Skeletal muscle satellite cell (primary cell): ENCODE measurements at regions not wholly inside any gene's neighbourhood (a gene's known extent, or its start where the extent isn't known, plus 50 kb on each side); places are given as distances from the start of the nearest gene placed in this dataset.

Experiments used
- H3K27me3 ChIP-seq: 2 replicates; pipeline ENCODE4 v1.7.0; 2013; ENCODE audit warnings: low read length; ENCODE audit not compliant: control insufficient read depth, insufficient read depth
- H3K36me3 ChIP-seq: 2 replicates; pipeline ENCODE4 v1.7.0; 2013; ENCODE audit warnings: mild to moderate bottlenecking, control low read depth, low read length; ENCODE audit not compliant: insufficient read depth
- H3K4me1 ChIP-seq: 2 replicates; pipeline ENCODE4 v1.7.0; 2013; ENCODE audit warnings: low read length; ENCODE audit not compliant: control insufficient read depth, insufficient read depth
- H3K4me2 ChIP-seq: 2 replicates; pipeline ENCODE4 v1.7.0; 2013; ENCODE audit warnings: mild to moderate bottlenecking, low read length
- H3K4me3 ChIP-seq: 2 replicates; pipeline ENCODE4 v1.7.0; 2013; ENCODE audit warnings: low read length
- H3K9ac ChIP-seq: 2 replicates; pipeline ENCODE4 v1.7.0; 2013; ENCODE audit warnings: mild to moderate bottlenecking, low read depth, low read length, moderate library complexity
- H3K9me3 ChIP-seq: replicated peaks from 2 replicates; pipeline ENCODE4 v1.7.0; 2013; ENCODE audit warnings: mild to moderate bottlenecking, control low read depth, low read length

GRCh38 chr7:41027428-41028115 lies 675.3 kb downstream of the INHBA start:
- H3K4me3 ChIP-seq = no peak overlapping the region
- H3K27me3 ChIP-seq = no peaks in the 10 kb centered on the region
- no peaks in the 10 kb centered on the region for H3K9me3 ChIP-seq
- H3K4me2 ChIP-seq = no peak overlapping the region
- H3K9ac ChIP-seq = peak overlapping the region; percentile 76
- no peaks in the 10 kb centered on the region for H3K36me3 ChIP-seq
- peaks cover 38% of the 10 kb centered on the region for H3K4me1 ChIP-seq

- H3K4me2 ChIP-seq = no peak overlapping the region
- peaks cover 20% of the 10 kb centered on the region for H3K4me1 ChIP-seq
- H3K9me3 ChIP-seq = no peaks in the 10 kb centered on the region
- H3K27me3 ChIP-seq = no peaks in the 10 kb centered on the region
- no peaks in the 10 kb centered on the region for H3K36me3 ChIP-seq
- no peak overlapping the region for H3K4me3 ChIP-seq
- no peak overlapping the region for H3K9ac ChIP-seq
Measured at GRCh38 chr7:41024126-41024525, 678.8 kb downstream of the INHBA start.

- Histone ChIP-seq H3K4me1 (no peaks in the 10 kb centered on the region), H3K27me3 (no peaks in the 10 kb centered on the region), H3K9ac (no peak overlapping the region), H3K9me3 (no peaks in the 10 kb centered on the region), H3K4me2 (no peak overlapping the region), H3K36me3 (no peaks in the 10 kb centered on the region), H3K4me3 (no peak overlapping the region)
Measured at GRCh38 chr7:41020056-41020455, 682.8 kb downstream of the INHBA start.

- no peak overlapping the region for H3K4me3 ChIP-seq
- H3K36me3 ChIP-seq = no peaks in the 10 kb centered on the region
- no peak overlapping the region for H3K9ac ChIP-seq
- peaks cover 20% of the 10 kb centered on the region for H3K4me1 ChIP-seq
- H3K27me3 ChIP-seq = no peaks in the 10 kb centered on the region
- H3K9me3 ChIP-seq = no peaks in the 10 kb centered on the region
- H3K4me2 ChIP-seq = no peak overlapping the region
Measured at GRCh38 chr7:41013117-41013516, 689.8 kb downstream of the INHBA start.

- Histone ChIP-seq H3K9me3 (no peaks in the 10 kb centered on the region), H3K4me2 (no peak overlapping the region), H3K4me3 (no peak overlapping the region), H3K36me3 (no peaks in the 10 kb centered on the region), H3K4me1 (peaks cover 25% of the 10 kb centered on the region), H3K9ac (no peak overlapping the region), H3K27me3 (no peaks in the 10 kb centered on the region)
Measured at GRCh38 chr7:41012041-41012440, 690.8 kb downstream of the INHBA start.

- Histone ChIP-seq H3K36me3 (no peaks in the 10 kb centered on the region), H3K4me2 (peak overlapping the region; percentile 4), H3K27me3 (no peaks in the 10 kb centered on the region), H3K4me1 (peaks cover 34% of the 10 kb centered on the region), H3K4me3 (no peak overlapping the region), H3K9ac (peak overlapping the region; percentile 63), H3K9me3 (no peaks in the 10 kb centered on the region)
Measured at GRCh38 chr7:41010967-41011366, 691.9 kb downstream of the INHBA start.

- Histone ChIP-seq H3K4me2 (no peak overlapping the region), H3K9ac (peak overlapping the region; percentile 63), H3K9me3 (no peaks in the 10 kb centered on the region), H3K27me3 (no peaks in the 10 kb centered on the region), H3K4me3 (no peak overlapping the region), H3K4me1 (peaks cover 39% of the 10 kb centered on the region), H3K36me3 (no peaks in the 10 kb centered on the region)
Measured at GRCh38 chr7:41010418-41010817, 692.5 kb downstream of the INHBA start.

- no peak overlapping the region for H3K9ac ChIP-seq
- H3K27me3 ChIP-seq = no peaks in the 10 kb centered on the region
- H3K4me1 ChIP-seq = peaks cover 42% of the 10 kb centered on the region
- no peaks in the 10 kb centered on the region for H3K36me3 ChIP-seq
- no peaks in the 10 kb centered on the region for H3K9me3 ChIP-seq
- no peak overlapping the region for H3K4me2 ChIP-seq
- no peak overlapping the region for H3K4me3 ChIP-seq
Measured at GRCh38 chr7:41007811-41008210, 695.1 kb downstream of the INHBA start.

GRCh38 chr7:41007351-41007751 lies 695.5 kb downstream of the INHBA start:
- H3K4me2 ChIP-seq = no peak overlapping the region
- no peaks in the 10 kb centered on the region for H3K27me3 ChIP-seq
- H3K36me3 ChIP-seq = no peaks in the 10 kb centered on the region
- H3K4me3 ChIP-seq = no peak overlapping the region
- H3K9ac ChIP-seq = peak overlapping the region; percentile 8
- no peaks in the 10 kb centered on the region for H3K9me3 ChIP-seq
- peaks cover 42% of the 10 kb centered on the region for H3K4me1 ChIP-seq

- peaks cover 41% of the 10 kb centered on the region for H3K4me1 ChIP-seq
- no peak overlapping the region for H3K4me3 ChIP-seq
- no peaks in the 10 kb centered on the region for H3K9me3 ChIP-seq
- H3K36me3 ChIP-seq = no peaks in the 10 kb centered on the region
- H3K9ac ChIP-seq = peak overlapping the region; percentile 44
- H3K27me3 ChIP-seq = no peaks in the 10 kb centered on the region
- no peak overlapping the region for H3K4me2 ChIP-seq
Measured at GRCh38 chr7:41006306-41006995, 696.4 kb downstream of the INHBA start.

- Histone ChIP-seq H3K9ac (peak overlapping the region; percentile 44), H3K4me1 (peaks cover 31% of the 10 kb centered on the region), H3K9me3 (no peaks in the 10 kb centered on the region), H3K4me3 (no peak overlapping the region), H3K27me3 (no peaks in the 10 kb centered on the region), H3K4me2 (no peak overlapping the region), H3K36me3 (no peaks in the 10 kb centered on the region)
Measured at GRCh38 chr7:41005374-41005901, 697.5 kb downstream of the INHBA start.

GRCh38 chr7:41003977-41004376 lies 698.9 kb downstream of the INHBA start:
- Histone ChIP-seq H3K36me3 (no peaks in the 10 kb centered on the region), H3K9ac (no peak overlapping the region), H3K4me3 (no peak overlapping the region), H3K4me2 (no peak overlapping the region), H3K4me1 (peaks cover 27% of the 10 kb centered on the region), H3K27me3 (no peaks in the 10 kb centered on the region), H3K9me3 (no peaks in the 10 kb centered on the region)
